ENCODE measurements at regions not wholly inside any gene's neighbourhood (a gene's known extent, or its start where the extent isn't known, plus 50 kb on each side); places are given as distances from the start of the nearest gene placed in this dataset.
A peak's percentile ranks its signal among the peaks of the same experiment; 100 is the strongest.

- no CpG with 5 or more reads among the region's 4 CpGs for WGBS (ENCODE audit: extremely low coverage, insufficient coverage, insufficient read length)
- Histone ChIP-seq H3K9ac (ENCODE audit: low read length) (no peak overlapping the region), H2AFZ (ENCODE audit: insufficient read depth, low read length, poor library complexity) (no peak overlapping the region), H3K14ac (ENCODE audit: low read length) (no peak overlapping the region), H3K27ac (ENCODE audit: low read depth, low read length) (no peak overlapping the region), H3K27me3 (ENCODE audit: insufficient read depth, low read length) (no peaks in the 10 kb centered on the region), H2BK5ac (ENCODE audit: low read depth, low read length, poor library complexity) (no peak overlapping the region), H4K8ac (ENCODE audit: low read depth, low read length) (no peak overlapping the region), H4K91ac (ENCODE audit: low read depth, low read length) (no peak overlapping the region), H3K4me3 (ENCODE audit: low read depth, low read length) (no peak overlapping the region), H3K4ac (ENCODE audit: low read depth, low read length) (no peak overlapping the region), H3K9me3 (ENCODE audit: insufficient read depth, low read depth, low read length) (peaks cover 7% of the 10 kb centered on the region), H3K23ac (ENCODE audit: low read length) (no peak overlapping the region), H3K4me2 (ENCODE audit: low read length) (no peak overlapping the region), H3K36me3 (ENCODE audit: control insufficient read depth in 1 of 2, insufficient read depth in 2 of 2, low read length in 2 of 2) (no peaks in the 10 kb centered on the region), H3K79me1 (ENCODE audit: low read length) (no peaks in the 10 kb centered on the region), H2AK5ac (ENCODE audit: low read length) (no peak overlapping the region), H2BK120ac (ENCODE audit: insufficient read depth, low read length, poor library complexity) (no peak overlapping the region), H4K12ac (ENCODE audit: low read depth, low read length) (no peak overlapping the region), H3K79me2 (ENCODE audit: control insufficient read depth, insufficient read depth, low read length, poor library complexity) (no peaks in the 10 kb centered on the region), H3K18ac (ENCODE audit: low read length) (no peak overlapping the region), H3K4me1 (ENCODE audit: control insufficient read depth in 1 of 2, insufficient read depth in 2 of 2, low read length in 2 of 2) (peaks cover 2 to 13% of the 10 kb centered on the region in 2 experiments), H2BK12ac (ENCODE audit: low read length) (no peak overlapping the region)
- no peak for DNase-seq
These were observed 261.2 kb downstream of the LOXHD1 start for GRCh38 chr18:46395795-46396194.

- Histone ChIP-seq H3K9me3 (ENCODE audit: insufficient read depth, low read depth, low read length) (peaks cover 7% of the 10 kb centered on the region), H2BK120ac (ENCODE audit: insufficient read depth, low read length, poor library complexity) (no peak overlapping the region), H3K9ac (ENCODE audit: low read length) (no peak overlapping the region), H3K27me3 (ENCODE audit: insufficient read depth, low read length) (no peaks in the 10 kb centered on the region), H3K79me2 (ENCODE audit: control insufficient read depth, insufficient read depth, low read length, poor library complexity) (no peaks in the 10 kb centered on the region), H2AK5ac (ENCODE audit: low read length) (no peak overlapping the region), H3K79me1 (ENCODE audit: low read length) (no peaks in the 10 kb centered on the region), H4K12ac (ENCODE audit: low read depth, low read length) (no peak overlapping the region), H3K4me3 (ENCODE audit: low read depth, low read length) (peak overlapping the region; percentile 53), H2BK12ac (ENCODE audit: low read length) (no peak overlapping the region), H3K4ac (ENCODE audit: low read depth, low read length) (no peak overlapping the region), H2AFZ (ENCODE audit: insufficient read depth, low read length, poor library complexity) (no peak overlapping the region), H3K4me2 (ENCODE audit: low read length) (no peak overlapping the region), H3K23ac (ENCODE audit: low read length) (no peak overlapping the region), H3K4me1 (ENCODE audit: control insufficient read depth in 1 of 2, insufficient read depth in 2 of 2, low read length in 2 of 2) (peaks cover 2 to 13% of the 10 kb centered on the region in 2 experiments), H4K91ac (ENCODE audit: low read depth, low read length) (no peak overlapping the region), H3K18ac (ENCODE audit: low read length) (no peak overlapping the region), H2BK5ac (ENCODE audit: low read depth, low read length, poor library complexity) (no peak overlapping the region), H3K27ac (ENCODE audit: low read depth, low read length) (no peak overlapping the region), H3K14ac (ENCODE audit: low read length) (no peak overlapping the region), H4K8ac (ENCODE audit: low read depth, low read length) (no peak overlapping the region), H3K36me3 (ENCODE audit: control insufficient read depth in 1 of 2, insufficient read depth in 2 of 2, low read length in 2 of 2) (no peaks in the 10 kb centered on the region)
- DNase-seq, result no peak
These were observed 259.8 kb downstream of the LOXHD1 start for GRCh38 chr18:46397174-46397573.

- Histone ChIP-seq H4K8ac (ENCODE audit: low read depth, low read length) (no peak overlapping the region), H2AK5ac (ENCODE audit: low read length) (no peak overlapping the region), H2BK120ac (ENCODE audit: insufficient read depth, low read length, poor library complexity) (no peak overlapping the region), H3K27ac (ENCODE audit: low read depth, low read length) (no peak overlapping the region), H3K14ac (ENCODE audit: low read length) (no peak overlapping the region), H3K9ac (ENCODE audit: low read length) (no peak overlapping the region), H3K23ac (ENCODE audit: low read length) (peak overlapping the region; percentile 83), H2BK5ac (ENCODE audit: low read depth, low read length, poor library complexity) (no peak overlapping the region), H3K79me2 (ENCODE audit: control insufficient read depth, insufficient read depth, low read length, poor library complexity) (no peaks in the 10 kb centered on the region), H2AFZ (ENCODE audit: insufficient read depth, low read length, poor library complexity) (no peak overlapping the region), H3K18ac (ENCODE audit: low read length) (no peak overlapping the region), H3K9me3 (ENCODE audit: insufficient read depth, low read depth, low read length) (peaks cover 7% of the 10 kb centered on the region), H4K91ac (ENCODE audit: low read depth, low read length) (no peak overlapping the region), H3K4me2 (ENCODE audit: low read length) (no peak overlapping the region), H3K36me3 (ENCODE audit: control insufficient read depth in 1 of 2, insufficient read depth in 2 of 2, low read length in 2 of 2) (no peaks in the 10 kb centered on the region), H3K79me1 (ENCODE audit: low read length) (no peaks in the 10 kb centered on the region), H4K12ac (ENCODE audit: low read depth, low read length) (no peak overlapping the region), H3K4me1 (ENCODE audit: control insufficient read depth in 1 of 2, insufficient read depth in 2 of 2, low read length in 2 of 2) (peaks cover 4 to 15% of the 10 kb centered on the region in 2 experiments), H3K27me3 (ENCODE audit: insufficient read depth, low read length) (no peaks in the 10 kb centered on the region), H3K4ac (ENCODE audit: low read depth, low read length) (no peak overlapping the region), H3K4me3 (ENCODE audit: low read depth, low read length) (peak overlapping the region; percentile 13), H2BK12ac (ENCODE audit: low read length) (no peak overlapping the region)
- DNase-seq, result no peak
- WGBS (ENCODE audit: extremely low coverage, insufficient coverage, insufficient read length), result no CpG with 5 or more reads among the region's 7 CpGs
These were observed 259.0 kb downstream of the LOXHD1 start for GRCh38 chr18:46398005-46398404.

GRCh38 chr18:46398625-46399024 lies 258.4 kb downstream of the LOXHD1 start:
- H2AFZ ChIP-seq (ENCODE audit: insufficient read depth, low read length, poor library complexity), result no peak overlapping the region
- H2BK5ac ChIP-seq (ENCODE audit: low read depth, low read length, poor library complexity), result no peak overlapping the region
- H4K8ac ChIP-seq (ENCODE audit: low read depth, low read length), result no peak overlapping the region
- no peaks in the 10 kb centered on the region for H3K79me2 ChIP-seq (ENCODE audit: control insufficient read depth, insufficient read depth, low read length, poor library complexity)
- H4K91ac ChIP-seq (ENCODE audit: low read depth, low read length), result no peak overlapping the region
- H3K4me1 ChIP-seq (ENCODE audit: control insufficient read depth in 1 of 2, insufficient read depth in 2 of 2, low read length in 2 of 2), result peaks cover 6 to 17% of the 10 kb centered on the region in 2 experiments
- H2BK12ac ChIP-seq (ENCODE audit: low read length), result no peak overlapping the region
- no peak overlapping the region for H3K4me3 ChIP-seq (ENCODE audit: low read depth, low read length)
- DNase-seq, result peak in 1 of 2 donors; percentile 4
- no peaks in the 10 kb centered on the region for H3K79me1 ChIP-seq (ENCODE audit: low read length)
- H3K23ac ChIP-seq (ENCODE audit: low read length), result no peak overlapping the region
- H3K4me2 ChIP-seq (ENCODE audit: low read length), result no peak overlapping the region
- H3K9me3 ChIP-seq (ENCODE audit: insufficient read depth, low read depth, low read length), result peaks cover 7% of the 10 kb centered on the region
- no peak overlapping the region for H2BK120ac ChIP-seq (ENCODE audit: insufficient read depth, low read length, poor library complexity)
- H2AK5ac ChIP-seq (ENCODE audit: low read length), result no peak overlapping the region
- no peak overlapping the region for H3K4ac ChIP-seq (ENCODE audit: low read depth, low read length)
- no peaks in the 10 kb centered on the region for H3K36me3 ChIP-seq (ENCODE audit: control insufficient read depth in 1 of 2, insufficient read depth in 2 of 2, low read length in 2 of 2)
- H3K27ac ChIP-seq (ENCODE audit: low read depth, low read length), result no peak overlapping the region
- WGBS (ENCODE audit: extremely low coverage, insufficient coverage, insufficient read length), result no CpG with 5 or more reads among the region's 9 CpGs
- no peak overlapping the region for H4K12ac ChIP-seq (ENCODE audit: low read depth, low read length)
- H3K14ac ChIP-seq (ENCODE audit: low read length), result no peak overlapping the region
- no peak overlapping the region for H3K18ac ChIP-seq (ENCODE audit: low read length)
- H3K9ac ChIP-seq (ENCODE audit: low read length), result no peak overlapping the region
- no peaks in the 10 kb centered on the region for H3K27me3 ChIP-seq (ENCODE audit: insufficient read depth, low read length)
